Large intestine (tissue), 3 donors: ENCODE measurements at regions not wholly inside any gene's neighbourhood (a gene's known extent, or its start where the extent isn't known, plus 50 kb on each side); places are given as distances from the start of the nearest gene placed in this dataset.
"Not testable (repeated sequence)": the region's sequence is repeated elsewhere in the genome, so short reads cannot be mapped to it uniquely, and the experiment has no call there.

Source experiments
- DNase-seq, 2 donors: peaks; one replicate each; pipeline versions ENCODE4 v3.0.0 to v3.0.0-alpha.2; 2013
- H3K27ac ChIP-seq: one replicate; pipeline ENCODE4 v1.5.1; 2013; ENCODE audit warnings: low read length
- H3K27me3 ChIP-seq: 2 replicates; pipeline ENCODE4 v1.6.1; 2013; ENCODE audit warnings: low read length; ENCODE audit not compliant: control insufficient read depth, insufficient read depth
- H3K36me3 ChIP-seq: 2 replicates; pipeline ENCODE4 v1.6.1; 2013; ENCODE audit warnings: low read length; ENCODE audit not compliant: control insufficient read depth, insufficient read depth
- H3K4me1 ChIP-seq: one replicate; pipeline ENCODE4 v1.6.1; 2013; ENCODE audit warnings: low read length; ENCODE audit not compliant: control insufficient read depth, insufficient read depth
- H3K4me3 ChIP-seq: one replicate; pipeline ENCODE4 v1.5.1; 2013; ENCODE audit warnings: low read length
- H3K9me3 ChIP-seq: one replicate; pipeline ENCODE4 v1.6.1; 2013; ENCODE audit warnings: mild to moderate bottlenecking, low read depth, low read length, moderate library complexity; ENCODE audit not compliant: control insufficient read depth
- WGBS: methylation state at CpG from one replicate; pipeline ENCODE4 v1.1.5; 2013; ENCODE audit warnings: low lambda C conversion rate; ENCODE audit not compliant: insufficient coverage; 5-methylcytosine and 5-hydroxymethylcytosine counted together

DNA sequence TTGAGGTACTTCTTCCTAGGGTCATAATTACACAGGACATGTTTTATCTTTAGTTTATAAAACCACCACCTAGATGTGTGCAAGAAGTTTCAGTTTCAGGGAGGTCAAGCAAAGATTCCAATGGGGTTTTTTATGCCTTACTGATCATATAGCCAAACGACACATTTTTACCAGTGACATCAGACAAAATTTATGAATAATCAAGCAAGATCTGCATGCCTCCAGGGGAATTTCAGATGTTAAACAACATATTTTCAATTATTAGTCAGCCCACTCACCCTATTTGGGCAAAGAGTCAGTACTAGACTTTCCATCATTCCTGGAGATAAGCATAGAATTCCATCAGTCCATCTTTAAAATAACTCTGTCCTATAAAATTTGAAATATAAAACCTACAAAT lies 867.4 kb downstream of the KCNT2 start:
- no peaks in the 10 kb centered on the region for H3K4me1 ChIP-seq
- no peaks in the 10 kb centered on the region for H3K36me3 ChIP-seq
- no peaks in the 10 kb centered on the region for H3K9me3 ChIP-seq
- no peak for DNase-seq
- H3K4me3 ChIP-seq: no peak overlapping the region
- WGBS: no CpG with 5 or more reads among the region's 1 CpG
- H3K27ac ChIP-seq: no peak overlapping the region
- no peaks in the 10 kb centered on the region for H3K27me3 ChIP-seq

DNA sequence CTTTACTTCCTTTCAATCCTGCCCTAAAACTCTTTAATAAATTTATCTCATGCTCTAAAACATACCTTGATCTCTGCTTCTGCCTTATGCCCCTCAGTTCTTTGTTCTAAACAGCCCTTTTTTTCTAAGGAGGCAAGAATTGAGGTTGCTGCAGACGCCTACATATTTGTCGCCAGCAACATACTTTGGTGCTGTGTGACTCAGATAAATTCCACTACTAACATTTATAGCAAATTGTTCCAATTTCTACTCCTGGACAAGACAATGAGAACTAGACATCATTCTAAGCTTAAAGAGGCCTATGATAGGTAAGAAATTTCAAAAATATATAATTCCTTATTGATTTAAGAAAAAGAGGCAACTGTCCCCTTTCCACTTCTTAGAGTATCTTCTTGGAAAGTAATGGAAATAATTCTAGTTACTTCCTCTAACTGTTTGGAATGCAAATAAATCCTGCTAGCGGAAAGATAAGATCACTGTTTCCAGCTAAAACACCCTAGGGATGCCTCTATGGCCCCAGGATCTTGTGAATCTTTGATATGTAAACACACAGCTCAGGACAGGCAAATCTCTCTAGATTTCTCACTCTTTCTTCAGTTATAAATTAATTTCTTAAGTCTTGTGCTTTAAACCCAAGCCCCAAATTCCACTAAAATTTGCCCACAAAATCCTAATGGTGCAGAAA lies 869.1 kb downstream of the KCNT2 start:
- Histone ChIP-seq H3K9me3 (no peaks in the 10 kb centered on the region), H3K36me3 (no peaks in the 10 kb centered on the region), H3K27ac (no peak overlapping the region), H3K4me3 (no peak overlapping the region), H3K4me1 (peaks cover 6% of the 10 kb centered on the region), H3K27me3 (no peaks in the 10 kb centered on the region)
- DNase-seq: no peak
- 71% methylated on average over 1 of the region's 3 CpGs for WGBS

DNA sequence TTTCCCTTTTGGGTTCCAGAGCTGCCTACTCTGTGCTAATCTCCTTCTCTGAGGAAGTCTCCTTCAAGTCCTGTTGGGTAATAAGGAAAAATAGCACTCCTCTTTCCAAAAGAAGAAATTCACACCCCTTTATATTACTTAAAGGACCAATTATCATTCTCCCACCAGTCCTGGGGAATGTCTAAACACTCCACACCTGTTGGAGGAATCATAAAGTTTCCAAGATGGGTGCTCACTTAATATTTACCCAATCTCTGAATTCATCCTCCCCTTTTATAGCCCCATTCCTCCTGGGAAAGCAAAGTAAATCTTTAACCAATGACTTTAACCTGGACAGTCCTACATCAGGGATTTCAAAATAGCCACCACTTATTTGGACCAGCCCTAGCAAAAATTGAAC lies 873.1 kb downstream of the KCNT2 start:
- peak in 1 of 2 donors; percentile 8 for DNase-seq
- no peak overlapping the region for H3K27ac ChIP-seq

DNA sequence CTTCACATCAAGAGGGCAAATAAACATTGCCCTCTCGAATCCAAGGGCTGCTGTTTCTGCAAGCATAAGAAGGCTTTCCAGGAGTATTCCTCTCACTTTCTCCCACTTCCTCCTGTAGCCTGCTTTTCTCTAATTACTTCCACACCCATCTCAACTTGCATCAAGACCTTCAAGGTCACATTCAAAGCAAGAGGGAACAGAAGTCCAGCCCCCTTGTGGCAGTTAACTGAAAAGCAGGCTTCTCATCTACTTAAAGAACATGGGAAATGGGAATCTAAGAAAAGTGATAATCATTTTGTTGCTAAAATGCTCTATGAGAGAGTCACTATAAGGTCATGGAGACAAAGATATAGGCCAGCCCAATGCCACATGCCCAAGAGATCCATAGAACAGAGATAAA lies 874.4 kb downstream of the KCNT2 start:
- no peaks in the 10 kb centered on the region for H3K27me3 ChIP-seq
- no peak overlapping the region for H3K27ac ChIP-seq
- no peak overlapping the region for H3K4me3 ChIP-seq
- H3K9me3 ChIP-seq: no peaks in the 10 kb centered on the region
- peaks cover 6% of the 10 kb centered on the region for H3K4me1 ChIP-seq
- no peaks in the 10 kb centered on the region for H3K36me3 ChIP-seq
- WGBS: 100% methylated on average over 1 of the region's 1 CpG
- DNase-seq: no peak

More for the DNA sequence above, 873.1 kb downstream of the KCNT2 start:
- Histone ChIP-seq H3K36me3 (no peaks in the 10 kb centered on the region), H3K4me3 (no peak overlapping the region), H3K4me1 (peaks cover 6% of the 10 kb centered on the region), H3K27me3 (no peaks in the 10 kb centered on the region), H3K9me3 (no peaks in the 10 kb centered on the region)

DNA sequence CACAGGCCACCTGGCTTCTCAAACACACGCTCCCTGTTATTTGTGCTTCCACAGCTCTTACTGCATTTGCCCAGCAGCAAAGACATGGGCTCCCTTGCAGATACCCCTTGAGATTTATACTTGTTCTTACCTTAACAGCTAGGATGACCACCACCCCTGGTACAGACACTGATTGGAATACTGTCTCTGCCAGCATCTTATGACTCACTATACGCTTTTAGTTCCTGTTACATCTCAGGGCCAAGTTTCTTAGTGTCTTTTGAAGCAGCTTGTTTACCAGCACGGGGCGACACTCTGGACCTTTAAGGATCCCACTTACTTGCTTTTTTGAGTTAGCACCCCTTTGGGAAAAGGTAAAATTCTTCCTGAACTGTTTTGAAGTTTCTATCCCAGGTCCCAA lies 874.8 kb downstream of the KCNT2 start:
- Histone ChIP-seq H3K4me1 (peaks cover 6% of the 10 kb centered on the region), H3K27ac (no peak overlapping the region), H3K9me3 (no peaks in the 10 kb centered on the region), H3K27me3 (no peaks in the 10 kb centered on the region), H3K36me3 (no peaks in the 10 kb centered on the region), H3K4me3 (no peak overlapping the region)
- 100% methylated on average over 1 of the region's 4 CpGs for WGBS
- DNase-seq: no peak

DNA sequence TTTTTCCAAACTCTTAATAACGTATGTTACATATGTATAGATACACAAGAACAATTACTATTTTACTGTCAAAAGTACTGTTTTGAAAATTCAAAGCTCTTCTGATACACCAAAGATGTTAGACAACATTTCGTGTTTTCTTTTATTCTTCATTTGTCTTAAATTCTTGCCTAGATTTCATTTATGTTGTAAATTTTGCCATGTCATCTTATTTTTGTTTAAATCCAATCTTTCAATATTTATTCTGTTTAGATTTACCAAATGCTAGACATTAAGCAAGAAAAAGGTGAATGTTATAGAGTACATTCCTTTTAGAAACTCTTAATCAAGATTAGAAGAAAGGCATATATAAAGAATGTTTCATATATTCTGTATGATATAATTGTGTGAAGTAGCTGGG lies 876.9 kb downstream of the KCNT2 start:
- H3K9me3 ChIP-seq: no peaks in the 10 kb centered on the region
- no peak for DNase-seq
- H3K4me3 ChIP-seq: no peak overlapping the region
- H3K4me1 ChIP-seq: peaks cover 6% of the 10 kb centered on the region
- 100% methylated on average over 2 of the region's 2 CpGs for WGBS
- H3K36me3 ChIP-seq: no peaks in the 10 kb centered on the region
- H3K27me3 ChIP-seq: no peaks in the 10 kb centered on the region
- H3K27ac ChIP-seq: no peak overlapping the region

DNA sequence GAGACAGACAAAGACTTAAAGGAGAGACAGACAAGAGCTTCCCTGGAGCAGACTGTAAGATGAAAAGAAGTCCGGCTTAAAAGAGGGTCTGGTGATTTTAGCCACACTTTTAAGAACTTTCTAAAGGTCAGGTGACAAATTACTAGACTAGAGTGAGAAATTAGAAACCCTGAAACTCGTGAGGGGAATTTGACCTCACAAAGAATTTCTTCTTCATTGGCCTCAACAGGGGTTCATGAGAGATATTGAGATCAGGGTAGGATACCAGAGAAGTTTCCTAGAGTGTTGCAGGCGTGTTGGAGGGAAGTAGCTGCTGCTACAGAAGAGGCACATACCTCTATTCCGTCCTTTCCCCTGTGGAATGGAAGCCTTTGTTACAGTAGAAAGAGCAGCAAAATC lies 884.4 kb downstream of the KCNT2 start:
- no peak overlapping the region for H3K4me3 ChIP-seq
- H3K27ac ChIP-seq: no peak overlapping the region
- no peak for DNase-seq
- 93% methylated on average over 2 of the region's 4 CpGs for WGBS
- no peaks in the 10 kb centered on the region for H3K4me1 ChIP-seq
- H3K36me3 ChIP-seq: no peaks in the 10 kb centered on the region
- no peaks in the 10 kb centered on the region for H3K27me3 ChIP-seq
- H3K9me3 ChIP-seq: peaks cover 3% of the 10 kb centered on the region

DNA sequence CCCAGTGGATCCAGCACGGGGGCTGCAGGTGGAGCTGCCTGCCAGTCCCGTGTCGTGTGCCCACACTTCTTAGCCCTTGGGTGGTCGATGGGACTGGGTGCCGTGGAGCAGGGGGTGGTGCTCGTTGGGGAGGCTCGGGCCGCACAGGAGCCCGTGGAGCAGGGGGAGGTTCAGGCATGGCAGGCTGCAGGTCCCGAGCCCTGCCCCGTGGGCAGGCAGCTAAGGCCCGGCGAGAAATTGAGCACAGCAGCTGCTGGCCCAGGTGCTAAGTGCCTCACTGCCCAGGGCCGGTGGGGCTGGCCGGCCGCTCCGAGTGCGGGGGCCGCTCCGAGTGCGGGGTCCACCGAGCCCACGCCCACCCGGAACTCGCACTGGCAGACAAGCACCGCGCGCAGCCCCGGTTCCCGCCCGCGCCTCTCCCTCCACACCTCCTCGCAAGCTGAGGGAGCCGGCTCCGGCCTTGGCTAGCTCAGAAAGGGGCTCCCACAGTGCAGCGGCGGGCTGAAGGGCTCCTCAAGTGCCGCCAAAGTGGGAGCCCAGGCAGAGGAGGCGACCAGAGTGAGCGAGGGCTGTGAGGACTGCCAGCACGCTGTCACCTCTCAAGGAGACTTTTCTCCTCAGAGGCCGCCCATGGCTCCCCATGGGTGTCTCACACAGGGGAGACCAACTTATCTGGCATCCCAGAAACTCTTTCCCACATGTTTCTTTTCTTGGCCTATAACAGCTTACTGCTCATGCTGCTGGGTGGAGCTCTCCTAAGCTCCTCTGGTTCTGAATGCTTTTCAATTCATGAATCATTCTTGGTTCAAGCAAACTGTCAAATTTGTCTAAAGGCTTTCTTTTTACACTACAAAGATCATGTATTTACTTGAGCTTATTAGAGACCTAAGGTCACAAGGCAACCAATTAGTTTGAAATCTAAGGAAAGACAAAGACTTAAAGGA lies 885.1 kb downstream of the KCNT2 start:
- not testable (repeated sequence) for H3K27me3 ChIP-seq, H3K4me3 ChIP-seq, H3K9me3 ChIP-seq, H3K36me3 ChIP-seq, H3K27ac ChIP-seq, DNase-seq, H3K4me1 ChIP-seq
- WGBS: no CpG with 5 or more reads among the region's 42 CpGs

DNA sequence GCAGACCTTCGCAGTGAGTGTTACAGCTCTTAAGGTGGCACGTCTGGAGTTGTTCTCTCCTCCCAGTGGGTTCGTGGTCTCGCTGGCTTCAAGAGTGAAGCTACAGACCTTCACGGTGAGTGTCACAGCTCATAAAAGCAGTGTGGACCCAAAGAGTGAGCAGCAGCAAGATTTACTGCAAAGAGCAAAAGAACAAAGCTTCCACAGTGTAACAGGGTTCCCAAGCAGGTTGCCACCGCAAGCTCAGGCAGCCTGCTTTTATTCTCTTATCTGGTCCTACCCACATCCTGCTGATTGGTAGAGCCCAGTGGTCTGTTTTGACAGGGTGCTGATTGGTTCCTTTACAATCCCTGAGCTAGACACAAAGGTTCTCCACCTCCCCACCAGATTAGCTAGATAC lies 886.1 kb downstream of the KCNT2 start:
- not testable (repeated sequence) for H3K36me3 ChIP-seq, H3K4me3 ChIP-seq, H3K27ac ChIP-seq, H3K9me3 ChIP-seq, DNase-seq, H3K27me3 ChIP-seq, H3K4me1 ChIP-seq
- no CpG with 5 or more reads among the region's 6 CpGs for WGBS

DNA sequence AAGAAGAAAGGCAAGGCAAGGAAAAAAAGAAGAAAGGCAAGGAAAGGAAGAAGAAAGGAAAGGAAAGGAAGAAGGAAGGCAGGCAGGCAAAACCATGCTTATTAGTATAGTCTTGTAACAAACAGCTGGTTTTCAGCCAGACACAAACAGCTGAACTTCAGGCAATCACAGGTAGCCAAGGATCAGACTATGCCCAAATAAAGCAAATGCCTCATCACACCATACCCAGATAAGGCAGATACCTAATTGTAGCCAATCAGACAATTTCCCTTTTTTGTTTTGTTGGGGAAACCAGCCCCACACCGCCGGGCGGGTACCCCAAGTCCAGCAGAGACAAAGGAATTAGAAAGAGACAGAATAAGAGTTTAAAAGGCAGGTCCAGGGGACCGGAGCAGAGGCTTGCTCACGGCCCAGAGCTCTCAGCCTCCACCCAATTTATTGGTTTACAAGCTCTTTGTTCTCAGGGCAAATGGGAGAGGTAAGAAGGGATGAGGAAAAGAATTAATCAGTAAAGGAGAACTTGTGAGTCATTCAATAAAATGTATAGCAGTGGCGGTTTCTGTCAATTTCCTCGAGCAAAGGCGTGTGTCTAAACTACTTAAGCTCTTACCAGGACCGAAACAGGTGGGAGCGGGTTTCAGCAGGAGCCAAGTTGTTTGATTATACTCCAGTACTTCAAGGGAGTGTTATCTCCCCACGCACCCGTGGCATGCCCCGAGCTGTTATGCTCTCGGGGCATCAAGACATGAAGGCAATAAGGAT lies 886.8 kb downstream of the KCNT2 start:
- Histone ChIP-seq H3K9me3 (peaks cover 3% of the 10 kb centered on the region), H3K27ac (no peak overlapping the region), H3K36me3 (no peaks in the 10 kb centered on the region), H3K4me3 (no peak overlapping the region), H3K27me3 (no peaks in the 10 kb centered on the region), H3K4me1 (no peaks in the 10 kb centered on the region)
- DNase-seq: no peak
- no CpG with 5 or more reads among the region's 14 CpGs for WGBS
